Osteocyte (in vitro differentiated cells): ENCODE measurements at regions not wholly inside any gene's neighbourhood (a gene's known extent, or its start where the extent isn't known, plus 50 kb on each side); places are given as distances from the start of the nearest gene placed in this dataset.
A peak's percentile ranks its signal among the peaks of the same experiment; 100 is the strongest.

Experiments
- DNase-seq: peaks from one replicate; pipeline ENCODE4 v3.0.0; 2021; ENCODE audit warnings: mixed read lengths; ENCODE audit not compliant: unreplicated experiment; ENCODE audit errors: extremely low spot score
- H3K27ac Mint-ChIP-seq: one replicate; pipeline ENCODE4 v1.8.0; 2021; ENCODE audit warnings: mild to moderate bottlenecking, mixed read lengths; ENCODE audit not compliant: unreplicated experiment
- H3K27me3 Mint-ChIP-seq: one replicate; pipeline ENCODE4 v1.8.0; 2021; ENCODE audit warnings: mixed read lengths; ENCODE audit not compliant: unreplicated experiment
- H3K36me3 Mint-ChIP-seq: one replicate; pipeline ENCODE4 v1.8.0; 2021; ENCODE audit warnings: mixed read lengths; ENCODE audit not compliant: unreplicated experiment
- H3K4me1 Mint-ChIP-seq: one replicate; pipeline ENCODE4 v1.8.0; 2021; ENCODE audit warnings: mixed read lengths; ENCODE audit not compliant: unreplicated experiment
- H3K4me3 Mint-ChIP-seq: one replicate; pipeline ENCODE4 v1.8.0; 2021; ENCODE audit warnings: mild to moderate bottlenecking, moderate library complexity, mixed read lengths; ENCODE audit not compliant: unreplicated experiment
- H3K9me3 Mint-ChIP-seq: one replicate; pipeline ENCODE4 v1.8.0; 2021; ENCODE audit warnings: mixed read lengths; ENCODE audit not compliant: unreplicated experiment
- CTCF ChIP-seq: fragments of 200-600 bp; sonication (generic); IDR thresholded peaks from 2 replicates; pipeline ENCODE4 v1.5.0; 2021; ENCODE audit warnings: antibody characterized with exemption, mild to moderate bottlenecking, moderate library complexity

- DNase-seq: no peak
- Mint-ChIP-seq H3K27me3 (no peaks in the 10 kb centered on the region), H3K27ac (peak overlapping the region; percentile 6), H3K4me3 (no peak overlapping the region), H3K9me3 (peaks cover 6% of the 10 kb centered on the region), H3K4me1 (peaks cover 31% of the 10 kb centered on the region), H3K36me3 (peaks cover 2% of the 10 kb centered on the region)
- TF ChIP-seq CTCF: no peak
Measured at GRCh38 chr4:176906709-176907108, 114.0 kb upstream of the VEGFC start.

- Mint-ChIP-seq H3K27ac (no peak overlapping the region), H3K36me3 (peaks cover 7% of the 10 kb centered on the region), H3K4me3 (no peak overlapping the region), H3K4me1 (peaks cover 9% of the 10 kb centered on the region), H3K27me3 (no peaks in the 10 kb centered on the region), H3K9me3 (peaks cover 25% of the 10 kb centered on the region)
- no peak for DNase-seq
- TF ChIP-seq CTCF: no peak
Measured at GRCh38 chr4:176910646-176911045, 117.9 kb upstream of the VEGFC start.

- Mint-ChIP-seq H3K36me3 (peaks cover 6% of the 10 kb centered on the region), H3K4me3 (no peak overlapping the region), H3K4me1 (peaks cover 12% of the 10 kb centered on the region), H3K27ac (no peak overlapping the region), H3K27me3 (no peaks in the 10 kb centered on the region), H3K9me3 (peaks cover 13% of the 10 kb centered on the region)
- no peak for TF ChIP-seq CTCF
- no peak for DNase-seq
Measured at GRCh38 chr4:176919631-176920030, 126.9 kb upstream of the VEGFC start.

- no peak overlapping the region for H3K27ac Mint-ChIP-seq
Measured at GRCh38 chr4:176920694-176921093, 128.0 kb upstream of the VEGFC start.

GRCh38 chr4:176921256-176921655, 128.5 kb upstream of the VEGFC start:
- Mint-ChIP-seq H3K4me3 (no peak overlapping the region), H3K9me3 (peaks cover 6% of the 10 kb centered on the region), H3K27ac (no peak overlapping the region), H3K27me3 (no peaks in the 10 kb centered on the region), H3K4me1 (peaks cover 13% of the 10 kb centered on the region), H3K36me3 (no peaks in the 10 kb centered on the region)
- no peak for DNase-seq
- no peak for TF ChIP-seq CTCF

More at GRCh38 chr4:176920694-176921093, 128.0 kb upstream of the VEGFC start:
- Mint-ChIP-seq H3K4me1 (peaks cover 13% of the 10 kb centered on the region), H3K4me3 (no peak overlapping the region), H3K27me3 (no peaks in the 10 kb centered on the region), H3K36me3 (peaks cover 3% of the 10 kb centered on the region), H3K9me3 (peaks cover 9% of the 10 kb centered on the region)
- TF ChIP-seq CTCF: no peak
- no peak for DNase-seq
